ENCODE measurements at regions not wholly inside any gene's neighbourhood (a gene's known extent, or its start where the extent isn't known, plus 50 kb on each side); places are given as distances from the start of the nearest gene placed in this dataset.
A peak's percentile ranks its signal among the peaks of the same experiment; 100 is the strongest.

DNA sequence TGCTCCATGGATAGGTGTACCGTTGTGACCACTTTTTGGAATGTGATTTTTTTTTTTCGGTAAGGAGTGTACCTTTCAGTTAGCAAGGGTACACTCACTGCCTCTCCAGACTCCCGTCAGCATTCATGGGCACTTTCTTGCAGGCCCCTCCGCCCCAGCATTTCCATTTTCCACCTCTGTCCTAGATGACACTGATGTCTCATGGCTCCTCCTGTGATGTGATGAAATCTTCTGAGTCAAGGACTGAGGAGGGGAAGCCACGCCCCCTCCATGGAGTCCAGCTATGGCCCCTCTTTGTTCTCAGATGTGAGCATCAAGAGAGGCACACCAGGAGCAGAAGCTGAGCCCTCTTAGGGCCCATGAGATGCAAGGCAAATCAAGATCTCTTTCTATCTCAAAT lies 61.8 kb downstream of the CTSL start:
- Histone ChIP-seq H3K27ac (no peak overlapping the region), H3K27me3 (no peaks in the 10 kb centered on the region), H3K36me3 (no peaks in the 10 kb centered on the region), H3K4me3 (no peak overlapping the region), H3K9me3 (no peaks in the 10 kb centered on the region), H3K4me1 (no peaks in the 10 kb centered on the region)
- intact Hi-C loops (cut with DNase I; ENCODE audit: low total_unique reads) (no loop called here), in situ Hi-C loops (cut with MboI; ENCODE audit: low sequenced_read_pairs in 4 of 4) (no loop called here)
- TF ChIP-seq, protein P1, sequence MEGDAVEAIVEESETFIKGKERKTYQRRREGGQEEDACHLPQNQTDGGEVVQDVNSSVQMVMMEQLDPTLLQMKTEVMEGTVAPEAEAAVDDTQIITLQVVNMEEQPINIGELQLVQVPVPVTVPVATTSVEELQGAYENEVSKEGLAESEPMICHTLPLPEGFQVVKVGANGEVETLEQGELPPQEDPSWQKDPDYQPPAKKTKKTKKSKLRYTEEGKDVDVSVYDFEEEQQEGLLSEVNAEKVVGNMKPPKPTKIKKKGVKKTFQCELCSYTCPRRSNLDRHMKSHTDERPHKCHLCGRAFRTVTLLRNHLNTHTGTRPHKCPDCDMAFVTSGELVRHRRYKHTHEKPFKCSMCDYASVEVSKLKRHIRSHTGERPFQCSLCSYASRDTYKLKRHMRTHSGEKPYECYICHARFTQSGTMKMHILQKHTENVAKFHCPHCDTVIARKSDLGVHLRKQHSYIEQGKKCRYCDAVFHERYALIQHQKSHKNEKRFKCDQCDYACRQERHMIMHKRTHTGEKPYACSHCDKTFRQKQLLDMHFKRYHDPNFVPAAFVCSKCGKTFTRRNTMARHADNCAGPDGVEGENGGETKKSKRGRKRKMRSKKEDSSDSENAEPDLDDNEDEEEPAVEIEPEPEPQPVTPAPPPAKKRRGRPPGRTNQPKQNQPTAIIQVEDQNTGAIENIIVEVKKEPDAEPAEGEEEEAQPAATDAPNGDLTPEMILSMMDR (IDR thresholded peaks at IDR 0.05 in 4 of 5, conservative IDR thresholded peaks at IDR 0.05 in 1 of 5): no peak
- TF ChIP-seq POLR2A (IDR thresholded peaks at IDR 0.05): no peak
- ATAC-seq (no peak), DNase-seq (no peak)

DNA sequence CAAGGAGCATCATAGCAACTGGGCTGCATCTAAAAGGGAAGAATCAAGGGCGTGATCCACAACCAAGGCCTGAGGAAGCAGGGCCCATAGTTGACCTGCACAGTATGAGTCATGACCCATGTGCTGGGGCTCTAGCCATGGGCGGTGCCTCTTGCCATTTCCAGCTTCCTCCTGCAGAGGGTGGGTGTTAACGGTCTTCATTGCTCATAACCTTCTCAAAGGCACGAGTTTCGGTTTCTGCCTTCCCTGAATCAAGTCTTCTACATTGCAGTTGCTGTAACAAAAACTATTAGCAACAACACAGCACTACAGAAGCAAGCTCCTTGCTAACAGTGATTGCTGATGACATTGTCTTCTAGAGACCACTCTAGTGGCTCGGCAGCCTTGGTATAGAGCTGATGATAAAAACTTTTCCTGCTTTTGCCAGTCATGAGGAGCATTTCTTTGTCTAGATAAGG lies 66.9 kb downstream of the CTSL start:
- Histone ChIP-seq H3K4me3 (no peak overlapping the region), H3K27me3 (no peaks in the 10 kb centered on the region), H3K27ac (peak overlapping the region; percentile 36 to 56 (median 50)), H3K9me3 (no peaks in the 10 kb centered on the region), H3K4me1 (no peaks in the 10 kb centered on the region), H3K36me3 (no peaks in the 10 kb centered on the region)
- intact Hi-C loops (cut with DNase I; ENCODE audit: low total_unique reads) (no loop called here), in situ Hi-C loops (cut with MboI; ENCODE audit: low sequenced_read_pairs in 4 of 4) (no loop called here)
- TF ChIP-seq, protein P1 (IDR thresholded peaks at IDR 0.05 in 4 of 5, conservative IDR thresholded peaks at IDR 0.05 in 1 of 5): no peak
- TF ChIP-seq POLR2A (IDR thresholded peaks at IDR 0.05): no peak
- ATAC-seq (peak; percentile 78 to 87), DNase-seq (peak; percentile 47 to 76)

DNA sequence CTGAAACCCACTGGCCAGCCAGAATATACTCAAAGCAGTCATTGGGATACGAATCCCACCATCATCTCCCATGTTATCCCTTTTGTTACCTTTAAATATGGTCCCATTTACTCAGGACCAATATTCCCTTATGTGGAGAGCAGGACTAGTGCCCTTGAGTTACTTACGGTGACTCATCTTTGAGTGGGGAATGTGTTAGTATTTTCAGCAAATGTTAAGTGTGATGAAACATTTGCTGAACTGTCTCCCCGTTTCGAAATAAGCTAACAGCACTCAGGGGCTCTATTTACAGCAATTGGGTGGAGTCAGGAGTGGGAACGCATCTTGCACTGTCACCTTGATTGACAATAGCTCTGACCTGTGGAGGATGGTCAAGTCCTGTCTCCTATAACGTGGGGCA lies 67.4 kb downstream of the CTSL start:
- intact Hi-C loops (cut with DNase I; ENCODE audit: low total_unique reads): no loop called here
- peak in 1 of 2 donors; percentile 31 for DNase-seq
- no peaks in the 10 kb centered on the region for H3K4me1 ChIP-seq
- TF ChIP-seq, protein P1 (IDR thresholded peaks at IDR 0.05 in 4 of 5, conservative IDR thresholded peaks at IDR 0.05 in 1 of 5): no peak
- no peak for TF ChIP-seq POLR2A (IDR thresholded peaks at IDR 0.05)
- ATAC-seq: peak; percentile 73 to 84
- no peak overlapping the region for H3K4me3 ChIP-seq
- peak overlapping the region; percentile 36 to 56 (median 50) for H3K27ac ChIP-seq
- H3K36me3 ChIP-seq: no peaks in the 10 kb centered on the region
- H3K9me3 ChIP-seq: no peaks in the 10 kb centered on the region
- H3K27me3 ChIP-seq: no peaks in the 10 kb centered on the region
- in situ Hi-C loops (cut with MboI; ENCODE audit: low sequenced_read_pairs in 4 of 4): no loop called here

DNA sequence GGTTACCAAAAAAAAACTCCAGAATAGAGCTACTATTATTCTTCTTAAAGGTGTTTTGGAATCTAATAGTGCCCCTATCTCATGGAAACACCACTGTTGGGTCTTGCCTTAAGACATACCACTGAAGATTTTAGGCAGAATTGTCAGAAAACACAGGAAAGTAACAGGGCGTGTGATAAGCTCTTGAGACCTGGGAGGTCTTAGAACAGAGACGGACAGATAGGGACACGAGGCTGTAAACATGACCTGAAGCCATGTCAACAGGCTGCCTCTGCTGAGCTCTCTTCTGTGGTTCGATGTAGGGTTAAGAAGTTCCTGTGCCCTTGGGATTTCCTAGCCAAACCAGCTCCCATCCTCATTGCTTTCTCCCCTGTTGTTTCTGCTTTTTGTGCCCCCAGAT lies 69.3 kb downstream of the CTSL start:
- Histone ChIP-seq H3K27me3 (no peaks in the 10 kb centered on the region), H3K36me3 (no peaks in the 10 kb centered on the region), H3K4me1 (no peaks in the 10 kb centered on the region), H3K27ac (no peak overlapping the region), H3K9me3 (no peaks in the 10 kb centered on the region), H3K4me3 (no peak overlapping the region)
- intact Hi-C loops (cut with DNase I; ENCODE audit: low total_unique reads): no loop called here
- TF ChIP-seq, protein P1 (IDR thresholded peaks at IDR 0.05 in 4 of 5, conservative IDR thresholded peaks at IDR 0.05 in 1 of 5): no peak
- no peak for TF ChIP-seq POLR2A (IDR thresholded peaks at IDR 0.05)
- in situ Hi-C loops (cut with MboI; ENCODE audit: low sequenced_read_pairs in 4 of 4): no loop called here
- no peak for DNase-seq
- no peak for ATAC-seq

DNA sequence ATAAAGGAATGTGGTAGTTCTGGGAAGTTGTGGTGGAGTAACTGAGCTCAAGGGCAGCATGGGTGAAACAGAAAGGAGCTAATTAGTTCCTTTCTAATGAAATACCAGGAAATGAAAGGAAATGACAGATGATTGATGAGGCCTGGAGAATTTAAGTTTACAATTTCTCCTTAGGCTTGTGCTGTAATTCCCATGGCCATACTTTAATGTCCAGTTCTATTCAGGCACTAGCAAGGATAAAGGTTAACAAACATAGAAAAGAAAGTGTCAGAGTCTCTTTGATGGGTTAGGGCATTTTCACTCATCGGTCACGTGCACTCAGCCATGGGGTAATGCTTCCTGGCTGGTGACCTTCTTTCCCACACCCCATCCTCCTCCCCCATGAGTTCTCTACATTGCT lies 70.3 kb downstream of the CTSL start:
- no peak overlapping the region for H3K27ac ChIP-seq
- no peaks in the 10 kb centered on the region for H3K36me3 ChIP-seq

More for the DNA sequence above, 70.3 kb downstream of the CTSL start:
- ATAC-seq (no peak), DNase-seq (no peak)
- H3K9me3 ChIP-seq: no peaks in the 10 kb centered on the region
- in situ Hi-C loops (cut with MboI; ENCODE audit: low sequenced_read_pairs in 4 of 4) (no loop called here), intact Hi-C loops (cut with DNase I; ENCODE audit: low total_unique reads) (no loop called here)
- H3K4me3 ChIP-seq: no peak overlapping the region
- no peaks in the 10 kb centered on the region for H3K27me3 ChIP-seq
- no peaks in the 10 kb centered on the region for H3K4me1 ChIP-seq
- TF ChIP-seq, protein P1 (IDR thresholded peaks at IDR 0.05 in 4 of 5, conservative IDR thresholded peaks at IDR 0.05 in 1 of 5): no peak
- TF ChIP-seq POLR2A (IDR thresholded peaks at IDR 0.05): no peak
